ENCODE measurements at regions not wholly inside any gene's neighbourhood (a gene's known extent, or its start where the extent isn't known, plus 50 kb on each side); places are given as distances from the start of the nearest gene placed in this dataset.
"Not testable (repeated sequence)": the region's sequence is repeated elsewhere in the genome, so short reads cannot be mapped to it uniquely, and the experiment has no call there.

GRCh38 chr11:86874304-86875056 is 74.1 kb downstream of the PRSS23 start:
- no peak for TF ChIP-seq CTCF (IDR thresholded peaks at IDR 0.05; ENCODE audit: extremely low read depth, insufficient read depth, missing control alignments)
- in situ Hi-C loops (cut with MboI; ENCODE audit: low pct_unique_long_range_greater_than_20kb, low sequenced_read_pairs, unreplicated experiment), result no loop called here
- no peak for DNase-seq (ENCODE audit: low spot score)

GRCh38 chr11:86876716-86877234 is 76.4 kb downstream of the PRSS23 start:
- no peak for DNase-seq (ENCODE audit: low spot score)
- in situ Hi-C loops (cut with MboI; ENCODE audit: low pct_unique_long_range_greater_than_20kb, low sequenced_read_pairs, unreplicated experiment), result no loop called here
- TF ChIP-seq CTCF (IDR thresholded peaks at IDR 0.05; ENCODE audit: extremely low read depth, insufficient read depth, missing control alignments), result no peak

- no peak for DNase-seq (ENCODE audit: low spot score)
- in situ Hi-C loops (cut with MboI; ENCODE audit: low pct_unique_long_range_greater_than_20kb, low sequenced_read_pairs, unreplicated experiment), result no loop called here
- TF ChIP-seq CTCF (IDR thresholded peaks at IDR 0.05; ENCODE audit: extremely low read depth, insufficient read depth, missing control alignments), result no peak
Measured at GRCh38 chr11:86877503-86877902, 77.2 kb downstream of the PRSS23 start.

- in situ Hi-C loops (cut with MboI; ENCODE audit: low pct_unique_long_range_greater_than_20kb, low sequenced_read_pairs, unreplicated experiment); DNase-seq (ENCODE audit: low spot score): not testable (repeated sequence)
Measured at GRCh38 chr11:86879241-86879640, 76.0 kb downstream of the FZD4 start.

GRCh38 chr11:86885311-86885710 is 69.9 kb downstream of the FZD4 start:
- DNase-seq (ENCODE audit: low spot score), result no peak

GRCh38 chr11:86888164-86889000 is 66.8 kb downstream of the FZD4 start:
- DNase-seq (ENCODE audit: low spot score), result no peak
- TF ChIP-seq CTCF (IDR thresholded peaks at IDR 0.05; ENCODE audit: extremely low read depth, insufficient read depth, missing control alignments), result no peak
- in situ Hi-C loops (cut with MboI; ENCODE audit: low pct_unique_long_range_greater_than_20kb, low sequenced_read_pairs, unreplicated experiment), result no loop called here

More at GRCh38 chr11:86885311-86885710, 69.9 kb downstream of the FZD4 start:
- no peak for TF ChIP-seq CTCF (IDR thresholded peaks at IDR 0.05; ENCODE audit: extremely low read depth, insufficient read depth, missing control alignments)
- in situ Hi-C loops (cut with MboI; ENCODE audit: low pct_unique_long_range_greater_than_20kb, low sequenced_read_pairs, unreplicated experiment), result no loop called here

- in situ Hi-C loops (cut with MboI; ENCODE audit: low pct_unique_long_range_greater_than_20kb, low sequenced_read_pairs, unreplicated experiment), result no loop called here
- DNase-seq (ENCODE audit: low spot score), result no peak
- TF ChIP-seq CTCF (IDR thresholded peaks at IDR 0.05; ENCODE audit: extremely low read depth, insufficient read depth, missing control alignments), result no peak
Measured at GRCh38 chr11:86889001-86889341, 66.2 kb downstream of the FZD4 start.

All from GM13977 (cell line).